Endothelial cell (in vitro differentiated cells): ENCODE measurements at regions not wholly inside any gene's neighbourhood (a gene's known extent, or its start where the extent isn't known, plus 50 kb on each side); places are given as distances from the start of the nearest gene placed in this dataset.

Experiments
- DNase-seq: peaks from one replicate; pipeline ENCODE4 v3.0.0; 2021; ENCODE audit warnings: low spot score
- H3K27ac Mint-ChIP-seq: one replicate; pipeline ENCODE4 v1.8.0; 2021; ENCODE audit warnings: mixed read lengths, inconsistent platforms; ENCODE audit not compliant: unreplicated experiment
- H3K27me3 Mint-ChIP-seq: one replicate; pipeline ENCODE4 v1.8.0; 2021; ENCODE audit warnings: mild to moderate bottlenecking, moderate library complexity, mixed read lengths, inconsistent platforms; ENCODE audit not compliant: unreplicated experiment
- H3K36me3 Mint-ChIP-seq: one replicate; pipeline ENCODE4 v1.8.0; 2021; ENCODE audit warnings: mild to moderate bottlenecking, low read depth, mixed read lengths, inconsistent platforms; ENCODE audit not compliant: unreplicated experiment
- H3K4me1 Mint-ChIP-seq: one replicate; pipeline ENCODE4 v1.8.0; 2021; ENCODE audit warnings: mild to moderate bottlenecking, mixed read lengths, inconsistent platforms; ENCODE audit not compliant: unreplicated experiment
- H3K4me3 Mint-ChIP-seq: one replicate; pipeline ENCODE4 v1.8.0; 2021; ENCODE audit warnings: mild to moderate bottlenecking, mixed read lengths, inconsistent platforms; ENCODE audit not compliant: unreplicated experiment
- H3K9me3 Mint-ChIP-seq: one replicate; pipeline ENCODE4 v1.8.0; 2021; ENCODE audit warnings: mixed read lengths, inconsistent platforms; ENCODE audit not compliant: unreplicated experiment
- CTCF ChIP-seq: fragments of 200-600 bp; sonication (generic); IDR thresholded peaks from one replicate; pipeline ENCODE4 v1.5.0; 2021; ENCODE audit warnings: antibody characterized with exemption; ENCODE audit not compliant: unreplicated experiment

- H3K27me3 Mint-ChIP-seq, result peaks cover 1% of the 10 kb centered on the region
- H3K4me3 Mint-ChIP-seq, result no peak overlapping the region
- H3K36me3 Mint-ChIP-seq, result no peaks in the 10 kb centered on the region
- peaks cover 4% of the 10 kb centered on the region for H3K9me3 Mint-ChIP-seq
- no peak for DNase-seq
- no peak overlapping the region for H3K27ac Mint-ChIP-seq
- no peaks in the 10 kb centered on the region for H3K4me1 Mint-ChIP-seq
- TF ChIP-seq CTCF, result no peak
Observed at GRCh38 chr5:2594701-2595100, 156.8 kb downstream of the IRX2 start.

DNA sequence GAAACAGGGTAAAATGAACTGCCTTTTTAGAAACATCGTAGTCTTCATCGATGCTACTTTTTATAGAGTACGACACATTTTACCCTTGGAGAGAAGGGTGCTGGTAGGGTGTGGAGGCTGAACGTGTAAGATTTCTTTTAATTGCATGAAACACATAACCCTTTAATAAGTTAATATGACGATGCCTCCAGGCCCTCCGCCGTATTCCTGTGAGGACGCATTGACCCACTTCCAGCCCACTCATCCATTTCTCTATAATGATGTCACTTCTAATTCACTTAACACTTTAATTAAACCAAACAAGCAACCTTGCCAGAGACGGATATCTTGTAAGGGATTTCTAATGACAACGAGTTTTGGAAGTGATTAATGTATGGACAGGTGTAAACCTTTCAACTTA lies 158.7 kb downstream of the IRX2 start:
- H3K9me3 Mint-ChIP-seq, result peaks cover 7% of the 10 kb centered on the region

DNA sequence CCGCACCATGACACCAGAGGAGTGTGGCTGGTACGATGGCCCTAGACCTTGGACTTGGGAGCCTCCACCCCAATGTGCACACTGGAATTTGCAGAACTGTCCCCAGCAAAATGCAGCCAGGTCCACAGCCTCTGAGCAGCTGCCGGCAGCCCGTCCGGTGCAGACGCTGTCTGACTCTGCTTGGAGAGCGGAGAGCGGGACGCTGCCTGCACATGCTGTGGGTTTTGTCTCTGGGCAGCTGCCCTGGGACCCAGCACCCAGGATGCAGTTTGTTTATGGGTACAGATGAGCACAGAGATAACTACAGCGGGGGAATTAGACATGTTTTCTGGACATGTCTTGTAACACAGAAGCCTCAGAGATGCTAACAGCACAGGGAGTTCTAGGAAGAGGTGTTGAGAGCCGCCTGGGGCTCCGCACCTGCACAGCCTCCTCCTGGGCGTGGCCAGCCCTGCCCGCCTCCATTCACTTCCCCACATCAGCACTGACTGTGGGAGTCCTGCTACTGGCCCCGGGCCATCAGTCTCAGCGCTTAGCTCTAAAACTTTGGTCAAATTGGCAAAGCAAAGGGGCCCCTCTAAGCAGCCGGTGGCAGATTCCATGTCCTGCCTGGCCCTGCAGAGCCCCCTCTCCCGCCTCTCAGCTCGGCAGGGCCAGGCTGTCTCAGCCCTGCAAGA lies 159.6 kb downstream of the IRX2 start:
- Mint-ChIP-seq H3K4me1 (no peaks in the 10 kb centered on the region), H3K27ac (no peak overlapping the region), H3K36me3 (no peaks in the 10 kb centered on the region), H3K27me3 (peaks cover 1% of the 10 kb centered on the region), H3K9me3 (peaks cover 7% of the 10 kb centered on the region), H3K4me3 (no peak overlapping the region)
- TF ChIP-seq CTCF, result no peak
- DNase-seq, result no peak

More for the DNA sequence above, 158.7 kb downstream of the IRX2 start:
- TF ChIP-seq CTCF, result no peak
- H3K36me3 Mint-ChIP-seq, result no peaks in the 10 kb centered on the region
- H3K27me3 Mint-ChIP-seq, result peaks cover 1% of the 10 kb centered on the region
- no peak for DNase-seq
- no peak overlapping the region for H3K4me3 Mint-ChIP-seq
- no peaks in the 10 kb centered on the region for H3K4me1 Mint-ChIP-seq
- H3K27ac Mint-ChIP-seq, result no peak overlapping the region

GRCh38 chr5:2588850-2589501 lies 162.5 kb downstream of the IRX2 start:
- Mint-ChIP-seq H3K4me3 (no peak overlapping the region), H3K9me3 (peaks cover 3% of the 10 kb centered on the region), H3K27ac (no peak overlapping the region), H3K27me3 (no peaks in the 10 kb centered on the region), H3K36me3 (no peaks in the 10 kb centered on the region), H3K4me1 (no peaks in the 10 kb centered on the region)
- DNase-seq, result no peak
- no peak for TF ChIP-seq CTCF
